ENCODE measurements at regions not wholly inside any gene's neighbourhood (a gene's known extent, or its start where the extent isn't known, plus 50 kb on each side); places are given as distances from the start of the nearest gene placed in this dataset.
"Not testable (repeated sequence)": the region's sequence is repeated elsewhere in the genome, so short reads cannot be mapped to it uniquely, and the experiment has no call there.

DNA sequence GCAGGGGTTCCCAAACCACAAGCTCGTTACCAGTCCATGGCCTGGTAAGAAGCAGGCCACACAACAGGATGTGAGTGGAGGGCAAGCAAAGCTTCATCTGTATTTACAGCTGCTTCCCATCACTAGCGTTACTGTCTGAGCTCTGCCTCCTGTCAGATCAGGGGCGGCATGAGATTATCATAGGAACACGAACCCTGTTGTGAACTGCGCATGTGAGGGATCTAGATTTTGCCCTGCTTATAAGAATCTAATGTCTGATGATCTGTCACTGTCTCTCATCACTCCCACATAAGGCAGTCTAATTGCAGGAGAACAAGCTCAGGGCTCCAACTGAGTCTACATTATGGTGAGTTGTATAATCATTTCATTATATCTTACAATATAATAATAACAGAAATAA, 677.4 kb upstream of the SLITRK6 start:
- TF ChIP-seq, protein P1, sequence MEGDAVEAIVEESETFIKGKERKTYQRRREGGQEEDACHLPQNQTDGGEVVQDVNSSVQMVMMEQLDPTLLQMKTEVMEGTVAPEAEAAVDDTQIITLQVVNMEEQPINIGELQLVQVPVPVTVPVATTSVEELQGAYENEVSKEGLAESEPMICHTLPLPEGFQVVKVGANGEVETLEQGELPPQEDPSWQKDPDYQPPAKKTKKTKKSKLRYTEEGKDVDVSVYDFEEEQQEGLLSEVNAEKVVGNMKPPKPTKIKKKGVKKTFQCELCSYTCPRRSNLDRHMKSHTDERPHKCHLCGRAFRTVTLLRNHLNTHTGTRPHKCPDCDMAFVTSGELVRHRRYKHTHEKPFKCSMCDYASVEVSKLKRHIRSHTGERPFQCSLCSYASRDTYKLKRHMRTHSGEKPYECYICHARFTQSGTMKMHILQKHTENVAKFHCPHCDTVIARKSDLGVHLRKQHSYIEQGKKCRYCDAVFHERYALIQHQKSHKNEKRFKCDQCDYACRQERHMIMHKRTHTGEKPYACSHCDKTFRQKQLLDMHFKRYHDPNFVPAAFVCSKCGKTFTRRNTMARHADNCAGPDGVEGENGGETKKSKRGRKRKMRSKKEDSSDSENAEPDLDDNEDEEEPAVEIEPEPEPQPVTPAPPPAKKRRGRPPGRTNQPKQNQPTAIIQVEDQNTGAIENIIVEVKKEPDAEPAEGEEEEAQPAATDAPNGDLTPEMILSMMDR (conservative IDR thresholded peaks at IDR 0.05; ENCODE audit: low read depth), result no peak
- H3K27ac ChIP-seq, result no peak overlapping the region
- POLR2A ChIA-PET (ENCODE audit: low non-redundant PET), result no interaction called here
- no peak for DNase-seq (ENCODE audit: low spot score)
- CTCF ChIA-PET, result no interaction called here

DNA sequence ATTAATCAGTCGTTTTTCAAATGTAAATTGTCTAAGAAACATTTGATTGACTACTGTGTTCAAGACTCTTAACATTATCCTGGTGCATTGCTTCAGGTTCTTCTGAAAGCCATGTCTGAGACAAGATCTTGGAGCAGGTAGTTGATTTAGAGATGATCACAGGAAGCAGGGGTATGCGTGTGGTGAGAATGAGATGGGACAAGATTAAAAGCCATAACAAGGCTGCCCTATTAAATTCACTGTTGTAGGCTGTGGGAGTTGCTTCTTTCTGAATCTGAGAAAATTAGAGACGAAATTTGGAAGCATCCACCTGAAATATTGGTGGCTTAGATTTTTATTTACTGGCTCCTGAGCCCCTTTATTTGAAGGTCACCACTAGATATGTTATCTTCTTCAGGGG, 687.4 kb upstream of the SLITRK6 start:
- H3K27ac ChIP-seq, result no peak overlapping the region
- ChIA-PET POLR2A (ENCODE audit: low non-redundant PET) (no interaction called here), CTCF (interaction anchor here (0.6 kb wide), 1 partner anchor 325 kb away, joined by 3 read pairs; no protein-coding TSS in a partner anchor)
- no peak for DNase-seq (ENCODE audit: low spot score)
- TF ChIP-seq, protein P1 (conservative IDR thresholded peaks at IDR 0.05; ENCODE audit: low read depth), result no peak

GRCh38 chr13:86491121-86491520, 691.9 kb upstream of the SLITRK6 start:
- TF ChIP-seq, protein P1 (conservative IDR thresholded peaks at IDR 0.05; ENCODE audit: low read depth), result no peak

GRCh38 chr13:86501931-86502330, 702.7 kb upstream of the SLITRK6 start:
- not testable (repeated sequence) for H3K27ac ChIP-seq

More at GRCh38 chr13:86491121-86491520, 691.9 kb upstream of the SLITRK6 start:
- H3K27ac ChIP-seq, result no peak overlapping the region
- ChIA-PET CTCF (no interaction called here), POLR2A (ENCODE audit: low non-redundant PET) (no interaction called here)
- DNase-seq (ENCODE audit: low spot score), result no peak

GRCh38 chr13:86510792-86511191, 711.6 kb upstream of the SLITRK6 start:
- CTCF ChIA-PET, result no interaction called here
- TF ChIP-seq, protein P1 (conservative IDR thresholded peaks at IDR 0.05; ENCODE audit: low read depth), result no peak
- POLR2A ChIA-PET (ENCODE audit: low non-redundant PET), result no interaction called here
- DNase-seq (ENCODE audit: low spot score), result no peak
- H3K27ac ChIP-seq, result no peak overlapping the region

More at GRCh38 chr13:86501931-86502330, 702.7 kb upstream of the SLITRK6 start:
- DNase-seq (ENCODE audit: low spot score); CTCF ChIA-PET; POLR2A ChIA-PET (ENCODE audit: low non-redundant PET): not testable (repeated sequence)

DNA sequence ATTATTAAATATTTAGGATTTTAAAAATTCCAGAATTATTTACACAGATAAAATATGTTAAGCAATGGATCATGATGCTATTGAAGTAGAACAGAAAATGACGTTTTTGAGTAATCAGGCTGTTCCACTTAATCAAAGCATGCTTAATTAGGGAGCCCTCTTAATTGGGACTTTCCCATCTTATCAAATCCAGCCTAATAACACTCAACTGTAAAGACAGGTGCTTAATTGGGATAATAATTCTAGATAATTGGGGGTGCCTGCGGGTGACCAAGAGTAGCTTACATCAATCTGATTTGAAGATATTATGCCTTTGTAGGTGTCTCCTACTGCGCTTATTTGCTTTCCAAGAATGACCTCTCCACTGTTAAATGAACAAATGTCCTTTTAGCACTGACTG, 742.2 kb upstream of the SLITRK6 start:
- no peak overlapping the region for H3K27ac ChIP-seq
- DNase-seq (ENCODE audit: low spot score), result no peak
- POLR2A ChIA-PET (ENCODE audit: low non-redundant PET), result no interaction called here
- CTCF ChIA-PET, result interaction anchor here (0.6 kb wide), 1 partner anchor 147 kb away, joined by 4 read pairs; no protein-coding TSS in a partner anchor
- TF ChIP-seq, protein P1 (conservative IDR thresholded peaks at IDR 0.05; ENCODE audit: low read depth), result no peak

GRCh38 chr13:86554066-86554465, 754.8 kb upstream of the SLITRK6 start:
- POLR2A ChIA-PET (ENCODE audit: low non-redundant PET), result no interaction called here
- no peak overlapping the region for H3K27ac ChIP-seq
- CTCF ChIA-PET, result interaction anchor here (0.7 kb wide), 1 partner anchor 194 kb away, joined by 3 read pairs; no protein-coding TSS in a partner anchor
- DNase-seq (ENCODE audit: low spot score), result no peak
- TF ChIP-seq, protein P1 (conservative IDR thresholded peaks at IDR 0.05; ENCODE audit: low read depth), result no peak
